Neural cell (in vitro differentiated cells): ENCODE measurements at regions not wholly inside any gene's neighbourhood (a gene's known extent, or its start where the extent isn't known, plus 50 kb on each side); places are given as distances from the start of the nearest gene placed in this dataset.

ENCODE experiments used
- H2AFZ ChIP-seq: fragments of 200-600, 300-800 bp; sonication (generic), shearing (Covaris generic); 2 replicates; pipeline ENCODE4 v1.6.0; 2014; ENCODE audit warnings: low read depth, mild to moderate bottlenecking, antibody characterized with exemption, low read length, moderate library complexity
- H3F3A ChIP-seq: fragments of 200-600 bp; shearing (Covaris generic); 2 replicates; pipeline ENCODE4 v1.6.1; 2016; ENCODE audit warnings: mild to moderate bottlenecking, moderate library complexity, mixed read lengths, antibody characterized with exemption, low read length; ENCODE audit not compliant: insufficient read depth, poor library complexity, severe bottlenecking
- H3K27ac ChIP-seq: fragments of 200-600, 300-800 bp; sonication (generic), shearing (Covaris generic); 2 replicates; pipeline ENCODE4 v1.5.1; 2014; ENCODE audit warnings: mild to moderate bottlenecking, low read length, moderate library complexity
- H3K27me3 ChIP-seq: fragments of 300-800, 200-600 bp; sonication (generic), shearing (Covaris generic); 2 replicates; pipeline ENCODE4 v1.6.0; 2014; ENCODE audit warnings: mild to moderate bottlenecking, low read depth, low read length, moderate library complexity; ENCODE audit not compliant: insufficient read depth
- H3K36me3 ChIP-seq: fragments of 300-800, 200-600 bp; sonication (generic), shearing (Covaris generic); 2 replicates; pipeline ENCODE4 v1.5.1; 2014; ENCODE audit warnings: mild to moderate bottlenecking, antibody characterized with exemption, low read length, moderate library complexity; ENCODE audit not compliant: insufficient read depth
- H3K4me2 ChIP-seq: fragments of 300-800, 200-600 bp; sonication (generic), shearing (Covaris generic); 2 replicates; pipeline ENCODE4 v1.6.0; 2014; ENCODE audit warnings: mild to moderate bottlenecking, low read length
- H3K4me3 ChIP-seq: fragments of 300-800, 200-600 bp; sonication (generic), shearing (Covaris generic); 2 replicates; pipeline ENCODE4 v1.5.1; 2014; ENCODE audit warnings: mild to moderate bottlenecking, low read length, moderate library complexity
- H3K79me2 ChIP-seq: fragments of 200-600 bp; shearing (Covaris generic); replicated peaks from 2 replicates; pipeline ENCODE4 v1.6.0; 2014; ENCODE audit warnings: mild to moderate bottlenecking, low read length, moderate library complexity; ENCODE audit not compliant: insufficient read depth
- H3K9ac ChIP-seq: fragments of 300-800, 200-600 bp; sonication (generic), shearing (Covaris generic); 2 replicates; pipeline ENCODE4 v1.6.1; 2016; ENCODE audit warnings: mild to moderate bottlenecking, low read length, mixed read lengths
- H3K9me2 ChIP-seq: fragments of 200-600 bp; shearing (Covaris generic); 2 replicates; pipeline ENCODE4 v1.6.1; 2016; ENCODE audit warnings: mild to moderate bottlenecking, low read length, mixed read lengths; ENCODE audit not compliant: insufficient read depth
- H3K9me3 ChIP-seq: fragments of 200-600, 300-800 bp; sonication (generic), shearing (Covaris generic); 2 replicates; pipeline ENCODE4 v1.6.1; 2016; ENCODE audit warnings: mild to moderate bottlenecking, mixed run types, low read length, moderate library complexity, mixed read lengths
- H4K20me1 ChIP-seq: fragments of 200-600 bp; shearing (Covaris generic); 2 replicates; pipeline ENCODE4 v1.6.1; 2016; ENCODE audit warnings: mild to moderate bottlenecking, mixed run types; ENCODE audit not compliant: insufficient read depth
- EP300 ChIP-seq: fragments of 450-650 bp; conservative IDR thresholded peaks from 2 replicates; pipeline ENCODE4 v1.6.1; 2014; ENCODE audit warnings: antibody characterized with exemption, mild to moderate bottlenecking, moderate library complexity; ENCODE audit not compliant: poor library complexity, severe bottlenecking
- MXI1 ChIP-seq: fragments of 450-650 bp; conservative IDR thresholded peaks from 2 replicates; pipeline ENCODE4 v1.6.1; 2014; ENCODE audit warnings: antibody characterized with exemption, mild to moderate bottlenecking; ENCODE audit not compliant: poor library complexity, severe bottlenecking
- POLR2AphosphoS5 ChIP-seq: IDR thresholded peaks from 2 replicates; pipeline ENCODE4 v1.6.1; 2012
- RAD21 ChIP-seq: fragments of 450-650 bp; conservative IDR thresholded peaks from 2 replicates; pipeline ENCODE4 v1.6.1; 2014; ENCODE audit warnings: antibody characterized with exemption, mild to moderate bottlenecking, moderate library complexity
- TAF1 ChIP-seq: IDR thresholded peaks from 2 replicates; pipeline ENCODE4 v1.6.1; 2012; ENCODE audit warnings: low read depth
- TF ChIP-seq, protein P1 (sequence below): IDR thresholded peaks from 2 replicates; pipeline ENCODE4 v1.6.1; 2012; ENCODE audit warnings: borderline replicate concordance

GRCh38 chr22:34709641-34710040, 356.3 kb upstream of the ISX start:
- no peak overlapping the region for H3K4me2 ChIP-seq
- TF ChIP-seq EP300, result no peak
- no peak for TF ChIP-seq MXI1
- no peak for TF ChIP-seq RAD21
- TF ChIP-seq, protein P1, sequence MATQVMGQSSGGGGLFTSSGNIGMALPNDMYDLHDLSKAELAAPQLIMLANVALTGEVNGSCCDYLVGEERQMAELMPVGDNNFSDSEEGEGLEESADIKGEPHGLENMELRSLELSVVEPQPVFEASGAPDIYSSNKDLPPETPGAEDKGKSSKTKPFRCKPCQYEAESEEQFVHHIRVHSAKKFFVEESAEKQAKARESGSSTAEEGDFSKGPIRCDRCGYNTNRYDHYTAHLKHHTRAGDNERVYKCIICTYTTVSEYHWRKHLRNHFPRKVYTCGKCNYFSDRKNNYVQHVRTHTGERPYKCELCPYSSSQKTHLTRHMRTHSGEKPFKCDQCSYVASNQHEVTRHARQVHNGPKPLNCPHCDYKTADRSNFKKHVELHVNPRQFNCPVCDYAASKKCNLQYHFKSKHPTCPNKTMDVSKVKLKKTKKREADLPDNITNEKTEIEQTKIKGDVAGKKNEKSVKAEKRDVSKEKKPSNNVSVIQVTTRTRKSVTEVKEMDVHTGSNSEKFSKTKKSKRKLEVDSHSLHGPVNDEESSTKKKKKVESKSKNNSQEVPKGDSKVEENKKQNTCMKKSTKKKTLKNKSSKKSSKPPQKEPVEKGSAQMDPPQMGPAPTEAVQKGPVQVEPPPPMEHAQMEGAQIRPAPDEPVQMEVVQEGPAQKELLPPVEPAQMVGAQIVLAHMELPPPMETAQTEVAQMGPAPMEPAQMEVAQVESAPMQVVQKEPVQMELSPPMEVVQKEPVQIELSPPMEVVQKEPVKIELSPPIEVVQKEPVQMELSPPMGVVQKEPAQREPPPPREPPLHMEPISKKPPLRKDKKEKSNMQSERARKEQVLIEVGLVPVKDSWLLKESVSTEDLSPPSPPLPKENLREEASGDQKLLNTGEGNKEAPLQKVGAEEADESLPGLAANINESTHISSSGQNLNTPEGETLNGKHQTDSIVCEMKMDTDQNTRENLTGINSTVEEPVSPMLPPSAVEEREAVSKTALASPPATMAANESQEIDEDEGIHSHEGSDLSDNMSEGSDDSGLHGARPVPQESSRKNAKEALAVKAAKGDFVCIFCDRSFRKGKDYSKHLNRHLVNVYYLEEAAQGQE, result no peak
- no peak for TF ChIP-seq POLR2AphosphoS5
- no peak for TF ChIP-seq TAF1
- H3K9ac ChIP-seq, result no peak overlapping the region
- no peak overlapping the region for H2AFZ ChIP-seq
- H3K4me3 ChIP-seq, result no peak overlapping the region
- no peaks in the 10 kb centered on the region for H3F3A ChIP-seq
- no peaks in the 10 kb centered on the region for H3K36me3 ChIP-seq
- H4K20me1 ChIP-seq, result no peaks in the 10 kb centered on the region
- no peak overlapping the region for H3K27ac ChIP-seq
- no peaks in the 10 kb centered on the region for H3K9me3 ChIP-seq
- H3K79me2 ChIP-seq, result no peaks in the 10 kb centered on the region
- no peaks in the 10 kb centered on the region for H3K9me2 ChIP-seq
- no peaks in the 10 kb centered on the region for H3K27me3 ChIP-seq

- Histone ChIP-seq H3F3A (no peaks in the 10 kb centered on the region), H3K4me2 (no peak overlapping the region), H3K4me3 (no peak overlapping the region), H3K9me2 (no peaks in the 10 kb centered on the region), H3K27me3 (no peaks in the 10 kb centered on the region), H3K9me3 (no peaks in the 10 kb centered on the region), H2AFZ (no peak overlapping the region), H3K9ac (no peak overlapping the region), H4K20me1 (no peaks in the 10 kb centered on the region), H3K79me2 (no peaks in the 10 kb centered on the region), H3K27ac (no peak overlapping the region), H3K36me3 (no peaks in the 10 kb centered on the region)
- TF ChIP-seq, protein P1, result no peak
- TF ChIP-seq POLR2AphosphoS5 (no peak), TAF1 (no peak)
These were observed 343.1 kb upstream of the ISX start for GRCh38 chr22:34722901-34723300.

- H3K36me3 ChIP-seq, result no peaks in the 10 kb centered on the region
- H3K4me3 ChIP-seq, result no peak overlapping the region
- no peak overlapping the region for H2AFZ ChIP-seq
- H3K9ac ChIP-seq, result no peak overlapping the region
- H3K9me2 ChIP-seq, result no peaks in the 10 kb centered on the region
- H3K27ac ChIP-seq, result no peak overlapping the region
- H3F3A ChIP-seq, result no peaks in the 10 kb centered on the region
- no peaks in the 10 kb centered on the region for H4K20me1 ChIP-seq
- no peaks in the 10 kb centered on the region for H3K79me2 ChIP-seq
- H3K4me2 ChIP-seq, result no peak overlapping the region
- H3K27me3 ChIP-seq, result no peaks in the 10 kb centered on the region
- TF ChIP-seq POLR2AphosphoS5 (no peak), MXI1 (no peak)
- TF ChIP-seq, protein P1, result no peak
- no peaks in the 10 kb centered on the region for H3K9me3 ChIP-seq
These were observed 329.9 kb upstream of the ISX start for GRCh38 chr22:34736081-34736480.
